Lower leg skin (tissue), 4 donors: ENCODE measurements at regions not wholly inside any gene's neighbourhood (a gene's known extent, or its start where the extent isn't known, plus 50 kb on each side); places are given as distances from the start of the nearest gene placed in this dataset.

Source experiments
- DNase-seq, 2 donors: peaks; one replicate each; pipeline ENCODE4 v3.0.0-alpha.2; 2019; ENCODE audit warnings: low spot score in 2 of 2
- H3K4me3 ChIP-seq: fragments of 200-600 bp; sonication (generic); 2 replicates; pipeline ENCODE4 v1.5.1; 2017; ENCODE audit warnings: mild to moderate bottlenecking, low read depth; ENCODE audit not compliant: poor library complexity, severe bottlenecking
- POLR2A ChIP-seq, 2 donors: fragments of 450-650 bp; IDR thresholded peaks; one replicate each; pipeline ENCODE4 v1.6.1; 2016 to 2017; ENCODE audit warnings: antibody characterized with exemption in 2 of 2, mild to moderate bottlenecking in 1 of 2, moderate library complexity in 1 of 2
- WGBS, 2 donors: methylation state at CpG; one replicate each; pipeline ENCODE4 v1.1.5; 2018; 5-methylcytosine and 5-hydroxymethylcytosine counted together
- intact Hi-C: fragments of 100-400 bp; cut with DNase I; formaldehyde crosslinking; loops from one replicate; pipeline ENCODE4 v1.15.0; 2023; ENCODE audit warnings: low total_unique reads
- TF ChIP-seq, protein P1 (sequence below), 3 donors: fragments of 450-650 bp; IDR thresholded peaks; one replicate each; pipeline ENCODE4 v1.5.1; 2016; ENCODE audit warnings: antibody characterized with exemption in 3 of 3, mild to moderate bottlenecking in 3 of 3, moderate library complexity in 2 of 3

DNA sequence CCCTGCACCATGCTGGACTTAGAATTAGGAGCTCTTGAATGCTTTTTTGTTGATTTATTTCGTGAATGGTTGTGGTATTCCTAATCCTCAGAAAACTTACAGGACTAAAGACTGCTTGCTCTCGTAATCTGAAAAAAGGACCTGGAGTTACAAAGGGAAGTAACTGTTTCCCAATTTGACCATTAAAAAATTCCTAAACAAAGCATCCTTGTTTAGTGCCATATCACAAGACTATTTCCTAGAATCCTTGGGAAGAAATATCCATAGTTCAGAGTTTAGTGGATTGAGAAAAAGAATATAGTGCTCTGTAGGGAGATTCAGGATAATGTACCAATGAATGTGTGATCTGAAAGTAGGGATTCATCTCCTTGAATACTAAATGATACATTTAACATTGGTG is 186.8 kb downstream of the NDFIP2 start:
- 90 to 91% methylated on average over 2 of the region's 2 CpGs for WGBS, 2 donors
- intact Hi-C loops, result no loop called here
- TF ChIP-seq, protein P1, sequence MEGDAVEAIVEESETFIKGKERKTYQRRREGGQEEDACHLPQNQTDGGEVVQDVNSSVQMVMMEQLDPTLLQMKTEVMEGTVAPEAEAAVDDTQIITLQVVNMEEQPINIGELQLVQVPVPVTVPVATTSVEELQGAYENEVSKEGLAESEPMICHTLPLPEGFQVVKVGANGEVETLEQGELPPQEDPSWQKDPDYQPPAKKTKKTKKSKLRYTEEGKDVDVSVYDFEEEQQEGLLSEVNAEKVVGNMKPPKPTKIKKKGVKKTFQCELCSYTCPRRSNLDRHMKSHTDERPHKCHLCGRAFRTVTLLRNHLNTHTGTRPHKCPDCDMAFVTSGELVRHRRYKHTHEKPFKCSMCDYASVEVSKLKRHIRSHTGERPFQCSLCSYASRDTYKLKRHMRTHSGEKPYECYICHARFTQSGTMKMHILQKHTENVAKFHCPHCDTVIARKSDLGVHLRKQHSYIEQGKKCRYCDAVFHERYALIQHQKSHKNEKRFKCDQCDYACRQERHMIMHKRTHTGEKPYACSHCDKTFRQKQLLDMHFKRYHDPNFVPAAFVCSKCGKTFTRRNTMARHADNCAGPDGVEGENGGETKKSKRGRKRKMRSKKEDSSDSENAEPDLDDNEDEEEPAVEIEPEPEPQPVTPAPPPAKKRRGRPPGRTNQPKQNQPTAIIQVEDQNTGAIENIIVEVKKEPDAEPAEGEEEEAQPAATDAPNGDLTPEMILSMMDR (IDR thresholded peaks at IDR 0.05), result no peak
- TF ChIP-seq POLR2A (IDR thresholded peaks at IDR 0.05), result no peak
- H3K4me3 ChIP-seq, result no peak overlapping the region
- DNase-seq, result no peak

GRCh38 chr13:79663977-79664636 is 183.2 kb downstream of the NDFIP2 start:
- no peak for TF ChIP-seq POLR2A (IDR thresholded peaks at IDR 0.05)
- TF ChIP-seq, protein P1 (IDR thresholded peaks at IDR 0.05), result no peak
- intact Hi-C loops, result no loop called here
- H3K4me3 ChIP-seq, result no peak overlapping the region
- 76 to 89% methylated on average over 6 of the region's 6 CpGs for WGBS, 2 donors
- DNase-seq, result no peak

DNA sequence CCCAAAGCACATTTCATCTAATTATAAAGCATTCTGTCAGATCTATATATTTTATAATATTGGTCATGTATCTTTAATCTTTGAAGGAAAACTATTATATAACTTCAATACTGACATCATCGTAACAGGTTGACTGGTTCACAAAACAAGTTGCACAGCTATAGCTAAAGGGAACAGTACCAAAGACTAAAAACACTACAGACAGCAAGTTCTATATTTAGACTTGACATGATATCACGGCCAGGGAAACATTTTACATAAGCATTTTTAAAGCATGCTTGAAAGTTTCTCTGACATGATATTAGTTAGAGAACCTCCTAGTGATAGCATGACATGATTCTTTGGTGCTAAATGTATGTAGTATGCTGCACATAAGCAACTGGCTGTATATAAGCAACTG is 182.5 kb downstream of the NDFIP2 start:
- intact Hi-C loops, result no loop called here
- H3K4me3 ChIP-seq, result no peak overlapping the region
- DNase-seq, result no peak
- TF ChIP-seq POLR2A (IDR thresholded peaks at IDR 0.05), result no peak
- TF ChIP-seq, protein P1 (IDR thresholded peaks at IDR 0.05), result no peak
- WGBS, 2 donors, result 45 to 46% methylated on average over 2 of the region's 2 CpGs

- no peak overlapping the region for H3K4me3 ChIP-seq
- TF ChIP-seq, protein P1 (IDR thresholded peaks at IDR 0.05), result no peak
- no peak for TF ChIP-seq POLR2A (IDR thresholded peaks at IDR 0.05)
- DNase-seq, result no peak
- intact Hi-C loops, result no loop called here
- 37 to 45% methylated on average over 3 of the region's 3 CpGs for WGBS, 2 donors
Measured at GRCh38 chr13:79662882-79663281, 181.9 kb downstream of the NDFIP2 start.

DNA sequence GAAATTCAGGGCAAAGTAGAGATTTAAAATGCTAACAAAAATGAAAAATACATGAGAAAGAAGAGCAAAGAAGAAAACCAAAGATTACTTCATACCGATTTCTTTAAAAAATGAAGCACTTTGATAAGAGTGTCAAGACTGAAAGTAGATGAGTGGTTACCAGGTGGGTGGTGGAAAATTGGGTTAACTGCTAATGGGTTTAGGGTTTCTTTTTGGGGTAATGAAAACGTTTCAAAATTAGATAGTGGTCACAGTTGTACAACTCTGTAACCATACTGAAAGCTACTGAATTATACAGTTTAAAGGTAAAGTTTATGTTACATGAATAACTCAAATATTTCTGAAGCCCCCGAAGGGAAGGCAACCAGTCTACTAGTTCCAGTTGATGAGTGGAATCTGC is 179.4 kb downstream of the NDFIP2 start:
- DNase-seq, result no peak
- intact Hi-C loops, result no loop called here
- 73 to 77% methylated on average over 3 of the region's 3 CpGs for WGBS, 2 donors
- no peak overlapping the region for H3K4me3 ChIP-seq
- TF ChIP-seq, protein P1 (IDR thresholded peaks at IDR 0.05), result no peak
- TF ChIP-seq POLR2A (IDR thresholded peaks at IDR 0.05), result no peak

DNA sequence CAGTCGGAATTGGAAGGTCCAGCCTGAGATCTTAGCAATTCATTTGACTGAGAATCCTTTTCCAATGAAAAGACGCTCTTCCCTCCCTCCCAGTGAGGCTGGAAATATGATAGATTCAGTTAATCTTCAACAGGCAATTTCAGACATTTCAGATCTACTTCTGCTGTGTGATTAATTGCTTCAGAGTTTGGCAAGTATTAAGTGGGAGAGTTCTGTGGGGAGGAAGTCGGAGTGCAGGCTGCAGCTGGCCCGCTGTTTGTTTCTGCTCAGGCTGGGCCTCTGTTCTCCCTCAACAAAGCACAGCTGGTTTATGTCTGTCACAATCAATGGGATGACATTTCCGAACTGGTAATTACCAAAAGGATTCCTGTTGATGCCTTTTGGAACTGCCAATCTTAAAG is 178.2 kb downstream of the NDFIP2 start:
- intact Hi-C loops, result no loop called here
- DNase-seq, result peak in 1 of 2 donors; percentile 26
- TF ChIP-seq, protein P1 (IDR thresholded peaks at IDR 0.05), result no peak
- no peak for TF ChIP-seq POLR2A (IDR thresholded peaks at IDR 0.05)
- 20% methylated on average over 5 of the region's 5 CpGs for WGBS, 2 donors
- H3K4me3 ChIP-seq, result no peak overlapping the region
